ENCODE measurements at regions not wholly inside any gene's neighbourhood (a gene's known extent, or its start where the extent isn't known, plus 50 kb on each side); places are given as distances from the start of the nearest gene placed in this dataset.

GRCh38 chr3:150132101-150132749, 161.5 kb upstream of the PFN2 start:
- intact Hi-C loops (cut with DNase I), result no loop called here
- Histone ChIP-seq H3K36me3 (no peaks in the 10 kb centered on the region), H3K4me3 (no peak overlapping the region), H3K27me3 (no peaks in the 10 kb centered on the region), H3K4me1 (no peaks in the 10 kb centered on the region), H3K9me3 (no peaks in the 10 kb centered on the region), H3K27ac (no peak overlapping the region)
- no peak for DNase-seq (ENCODE audit: low spot score in 2 of 2)
- TF ChIP-seq CTCF (IDR thresholded peaks at IDR 0.05), result no peak

DNA sequence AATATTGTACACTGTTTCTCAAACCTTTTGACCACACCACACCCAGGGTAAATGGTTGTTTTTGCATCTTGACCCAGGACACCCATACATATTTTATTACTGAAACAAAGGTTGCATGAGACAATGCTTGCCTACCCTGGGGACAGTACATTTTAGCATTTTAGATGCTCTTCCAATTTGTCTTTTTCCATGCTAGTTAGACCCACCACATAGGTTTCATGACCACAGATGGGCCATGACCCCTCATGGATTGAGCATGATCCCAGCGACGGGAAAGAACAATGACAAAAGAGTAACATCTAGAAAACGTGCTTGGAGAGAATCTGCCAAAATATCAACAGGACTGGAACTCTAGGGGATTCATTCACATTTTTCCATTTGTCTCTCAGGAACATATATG, 161.0 kb upstream of the PFN2 start:
- no peak for DNase-seq (ENCODE audit: low spot score in 2 of 2)
- no peak overlapping the region for H3K4me3 ChIP-seq
- H3K27me3 ChIP-seq, result no peaks in the 10 kb centered on the region
- intact Hi-C loops (cut with DNase I), result no loop called here
- no peaks in the 10 kb centered on the region for H3K4me1 ChIP-seq
- TF ChIP-seq CTCF (IDR thresholded peaks at IDR 0.05), result no peak
- no peaks in the 10 kb centered on the region for H3K9me3 ChIP-seq
- no peaks in the 10 kb centered on the region for H3K36me3 ChIP-seq
- no peak overlapping the region for H3K27ac ChIP-seq

DNA sequence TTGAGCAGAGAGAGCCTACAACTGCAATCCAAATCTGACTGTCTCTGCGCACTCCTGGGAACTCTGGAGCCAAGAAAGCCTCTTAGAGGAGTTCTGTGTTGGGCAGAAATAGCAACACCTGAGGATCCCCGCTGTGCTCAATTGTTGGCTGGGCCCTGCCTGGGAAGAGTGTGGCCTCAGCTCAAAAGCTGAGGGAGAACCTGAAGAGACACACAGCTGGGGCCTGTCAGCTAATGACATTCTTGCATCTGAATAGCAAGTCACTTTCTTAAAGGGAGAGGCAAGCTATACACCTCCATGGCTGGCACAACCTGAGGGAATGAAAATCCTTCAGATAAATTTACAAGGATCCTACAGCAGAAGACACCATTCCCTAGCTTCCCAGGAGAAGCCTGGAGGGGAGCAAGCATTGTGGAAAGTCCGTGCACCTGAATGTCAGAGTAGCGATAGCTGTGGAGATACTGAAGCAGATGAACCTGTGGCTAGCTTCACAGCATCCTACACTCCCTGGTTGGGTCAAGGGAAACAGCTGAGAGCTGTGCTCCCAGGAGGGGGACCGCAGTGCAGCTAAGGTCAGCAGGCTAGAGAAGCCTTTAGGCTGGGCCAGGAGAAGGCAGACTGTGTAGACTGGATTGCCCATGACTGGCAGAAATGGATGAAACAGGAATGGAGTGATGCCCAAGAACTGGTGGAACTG, 159.9 kb upstream of the PFN2 start:
- DNase-seq (ENCODE audit: low spot score in 2 of 2), result no peak
- Histone ChIP-seq H3K4me3 (no peak overlapping the region), H3K27ac (no peak overlapping the region), H3K4me1 (no peaks in the 10 kb centered on the region), H3K36me3 (no peaks in the 10 kb centered on the region), H3K9me3 (no peaks in the 10 kb centered on the region), H3K27me3 (no peaks in the 10 kb centered on the region)
- no peak for TF ChIP-seq CTCF (IDR thresholded peaks at IDR 0.05)
- intact Hi-C loops (cut with DNase I), result no loop called here

DNA sequence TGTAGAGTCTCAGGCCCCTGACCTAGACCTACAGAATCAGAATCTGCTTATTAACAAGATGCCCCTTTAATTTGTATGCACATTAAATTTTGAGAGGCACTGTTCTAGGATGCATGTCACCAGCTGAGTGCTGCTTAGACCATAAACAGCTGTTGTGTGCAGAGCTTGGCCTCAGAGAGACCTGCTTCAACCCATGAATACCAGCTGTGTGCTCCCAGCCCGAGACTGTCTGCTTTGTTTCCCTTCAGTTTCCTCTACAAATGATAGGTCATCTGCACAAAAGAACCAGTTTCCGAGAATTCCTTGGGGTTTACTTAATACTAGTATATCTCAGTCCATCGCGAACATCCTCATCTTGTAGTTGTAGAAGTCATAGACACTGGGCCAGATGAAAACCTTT, 158.5 kb upstream of the PFN2 start:
- no peak overlapping the region for H3K4me3 ChIP-seq
- TF ChIP-seq CTCF (IDR thresholded peaks at IDR 0.05), result no peak
- no peaks in the 10 kb centered on the region for H3K36me3 ChIP-seq
- H3K9me3 ChIP-seq, result no peaks in the 10 kb centered on the region
- H3K27ac ChIP-seq, result no peak overlapping the region
- H3K4me1 ChIP-seq, result no peaks in the 10 kb centered on the region
- DNase-seq (ENCODE audit: low spot score in 2 of 2), result no peak
- intact Hi-C loops (cut with DNase I), result no loop called here
- no peaks in the 10 kb centered on the region for H3K27me3 ChIP-seq

DNA sequence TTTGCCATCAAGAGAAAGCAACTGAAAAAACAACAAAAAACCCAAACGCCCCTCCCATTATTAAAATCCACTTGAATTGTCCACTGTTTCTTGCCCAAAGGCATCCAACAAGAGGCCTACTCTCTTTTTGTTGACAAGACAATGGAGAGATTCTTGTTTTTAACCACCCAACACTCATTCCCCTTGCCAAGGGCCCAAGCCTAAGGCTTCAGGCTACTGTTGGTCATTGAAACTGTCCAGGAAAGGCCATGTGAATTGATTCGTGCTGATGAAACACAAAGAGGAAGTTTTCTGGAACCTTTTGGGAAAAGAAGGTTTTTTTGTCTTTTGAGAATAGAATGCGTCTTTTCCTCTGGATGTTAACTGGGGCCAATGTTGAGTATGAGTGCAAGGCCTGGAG, 157.4 kb upstream of the PFN2 start:
- Histone ChIP-seq H3K4me1 (no peaks in the 10 kb centered on the region), H3K27ac (no peak overlapping the region), H3K9me3 (no peaks in the 10 kb centered on the region), H3K27me3 (no peaks in the 10 kb centered on the region), H3K4me3 (no peak overlapping the region), H3K36me3 (no peaks in the 10 kb centered on the region)
- no peak for TF ChIP-seq CTCF (IDR thresholded peaks at IDR 0.05)
- intact Hi-C loops (cut with DNase I), result no loop called here
- no peak for DNase-seq (ENCODE audit: low spot score in 2 of 2)

All from ascending aorta (tissue), 2 donors.